SK-N-SH (cell line): ENCODE measurements at regions not wholly inside any gene's neighbourhood (a gene's known extent, or its start where the extent isn't known, plus 50 kb on each side); places are given as distances from the start of the nearest gene placed in this dataset.

Experiments used
- CTCF ChIA-PET: fragments of 300-600, 350-600 bp; formaldehyde crosslinking; extraction: SDS; loops from one replicate; lab custom pipeline; 2021; lab: Yijun Ruan, JAX
- POLR2A ChIA-PET: fragments of 350-600 bp; sonication (Branson Sonifier 250); formaldehyde crosslinking; extraction: SDS; loops from one replicate; lab custom pipeline; 2020; ENCODE audit warnings: antibody characterized with exemption, inconsistent platforms; lab: Yijun Ruan, JAX
- DNase-seq: peaks from one replicate; pipeline ENCODE4 v3.0.0; 2012
- H2AFZ ChIP-seq: fragments of 200-600 bp; sonication (generic); 2 replicates; pipeline ENCODE4 v1.8.1; 2016; ENCODE audit warnings: antibody characterized with exemption, mild to moderate bottlenecking, low read depth
- H3F3A ChIP-seq: fragments of 200-600 bp; sonication (generic); replicated peaks from 2 replicates; pipeline ENCODE3; 2016; ENCODE audit warnings: antibody characterized with exemption, mild to moderate bottlenecking; ENCODE audit not compliant: insufficient read depth
- H3K27ac ChIP-seq, 2 experiments: fragments of 200-500 bp in 1 of 2; fragments of 200-600 bp in 1 of 2; sonication (Bioruptor generic) in 1 of 2; sonication (generic), shearing (Covaris generic) in 1 of 2; 2 replicates each; pipeline versions ENCODE4 v1.5.1 to v1.6.1; 2014 to 2016; ENCODE audit warnings: low read depth in 2 of 2, inconsistent platforms in 1 of 2, low read length in 1 of 2, mild to moderate bottlenecking in 1 of 2, mixed read lengths in 1 of 2
- H3K27me3 ChIP-seq: fragments of 200-600 bp; sonication (generic), shearing (Covaris generic); 2 replicates; pipeline ENCODE4 v1.6.1; 2016; ENCODE audit warnings: mixed run types; ENCODE audit not compliant: insufficient read depth
- H3K36me3 ChIP-seq, 2 experiments: fragments of 200-500 bp in 1 of 2; fragments of 200-600 bp in 1 of 2; sonication (Bioruptor generic) in 1 of 2; sonication (generic) in 1 of 2; replicated peaks in 1 of 2; 2 replicates each; pipeline versions ENCODE3 to v1.5.1; 2014 to 2016; ENCODE audit warnings: low read length in 1 of 2, mild to moderate bottlenecking in 1 of 2; ENCODE audit not compliant: insufficient read depth in 2 of 2, control insufficient read depth in 1 of 2
- H3K4me1 ChIP-seq, 2 experiments: fragments of 200-500 bp in 1 of 2; fragments of 200-600 bp in 1 of 2; sonication (Bioruptor generic) in 1 of 2; sonication (generic), shearing (Covaris generic) in 1 of 2; 2 replicates each; pipeline versions ENCODE4 v1.5.1 to v1.6.1; 2014 to 2016; ENCODE audit warnings: low read depth in 1 of 2, low read length in 1 of 2, mixed run types in 1 of 2; ENCODE audit not compliant: insufficient read depth in 2 of 2, control insufficient read depth in 1 of 2
- H3K4me2 ChIP-seq: fragments of 200-600 bp; sonication (generic), shearing (Covaris generic); 2 replicates; pipeline ENCODE4 v1.6.1; 2017; ENCODE audit warnings: mixed run types
- H3K4me3 ChIP-seq, 2 experiments: fragments of 200-500 bp in 1 of 2; fragments of 200-600 bp in 1 of 2; sonication (Bioruptor generic) in 1 of 2; sonication (generic), shearing (Covaris generic) in 1 of 2; 2 replicates each; pipeline versions ENCODE4 v1.5.1 to v1.8.1; 2014 to 2016; ENCODE audit warnings: low read depth in 2 of 2, inconsistent platforms in 1 of 2, low read length in 1 of 2, mild to moderate bottlenecking in 1 of 2, mixed read lengths in 1 of 2, moderate library complexity in 1 of 2
- H3K79me2 ChIP-seq: fragments of 200-600 bp; sonication (generic); 2 replicates; pipeline ENCODE4 v1.8.1; 2017; ENCODE audit warnings: mild to moderate bottlenecking; ENCODE audit not compliant: insufficient read depth
- H3K9ac ChIP-seq: fragments of 200-600 bp; sonication (generic); 2 replicates; pipeline ENCODE4 v1.6.1; 2017; ENCODE audit warnings: mixed run types
- H3K9me2 ChIP-seq: fragments of 200-600 bp; sonication (generic); 2 replicates; pipeline ENCODE4 v1.6.1; 2017; ENCODE audit warnings: mixed run types
- H3K9me3 ChIP-seq: fragments of 200-600 bp; sonication (generic); 2 replicates; pipeline ENCODE4 v1.6.1; 2017; ENCODE audit warnings: mixed run types, mild to moderate bottlenecking, moderate library complexity
- H4K20me1 ChIP-seq: fragments of 200-600 bp; sonication (generic); 2 replicates; pipeline ENCODE4 v1.6.1; 2017; ENCODE audit warnings: mild to moderate bottlenecking, mixed run types; ENCODE audit not compliant: insufficient read depth
- CTCF ChIP-seq: fragments of 200-600 bp; sonication (generic); IDR thresholded peaks from 2 replicates; pipeline ENCODE4 v1.6.1; 2017; ENCODE audit warnings: antibody characterized with exemption, mild to moderate bottlenecking, moderate library complexity
- ELF1 ChIP-seq: IDR thresholded peaks from 2 replicates; pipeline ENCODE4 v1.4.0; 2012
- EP300 ChIP-seq, 2 experiments: IDR thresholded peaks; 2 replicates each; pipeline versions ENCODE4 v1.4.0 to v1.6.1; 2012; ENCODE audit warnings: borderline replicate concordance in 1 of 2, low read depth in 1 of 2, low read length in 1 of 2
- FOXM1 ChIP-seq: IDR thresholded peaks from 2 replicates; pipeline ENCODE4 v1.4.0; 2012; ENCODE audit warnings: low read depth, mild to moderate bottlenecking
- JUND ChIP-seq: IDR thresholded peaks from 2 replicates; pipeline ENCODE4 v1.4.0; 2012
- MXI1 ChIP-seq: IDR thresholded peaks from 2 replicates; pipeline ENCODE4 v1.6.1; 2012; ENCODE audit warnings: mild to moderate bottlenecking, low read depth, low read length, improper control_type of control experiment
- NFIC ChIP-seq: IDR thresholded peaks from 2 replicates; pipeline ENCODE4 v1.4.0; 2012; ENCODE audit warnings: borderline replicate concordance
- RCOR1 ChIP-seq: fragments of 150-350 bp; IDR thresholded peaks from 2 replicates; pipeline ENCODE4 v1.6.1; 2017; ENCODE audit warnings: antibody characterized with exemption, low read length
- RFX5 ChIP-seq: IDR thresholded peaks from 2 replicates; pipeline ENCODE4 v1.6.1; 2012; ENCODE audit warnings: mild to moderate bottlenecking, improper control_type of control experiment, low read length
- RXRA ChIP-seq: IDR thresholded peaks from 2 replicates; pipeline ENCODE4 v1.4.0; 2012; ENCODE audit warnings: low read depth, mild to moderate bottlenecking, borderline replicate concordance
- TEAD4 ChIP-seq: IDR thresholded peaks from 2 replicates; pipeline ENCODE4 v1.4.0; 2012; ENCODE audit warnings: mild to moderate bottlenecking, borderline replicate concordance; ENCODE audit not compliant: insufficient read depth
- YY1 ChIP-seq: IDR thresholded peaks from 2 replicates; pipeline ENCODE4 v1.4.0; 2012; ENCODE audit warnings: low read depth, mild to moderate bottlenecking
- WGBS: methylation state at CpG from one replicate; pipeline ENCODE4 v1.1.6; 2017; ENCODE audit warnings: low lambda C conversion rate; 5-methylcytosine and 5-hydroxymethylcytosine counted together
- TF ChIP-seq, protein P1 (sequence below): fragments of 150-350 bp; IDR thresholded peaks from 2 replicates; pipeline ENCODE4 v1.6.1; 2017; ENCODE audit warnings: antibody characterized with exemption, low read length, low read depth, borderline replicate concordance
- TF ChIP-seq, protein P2 (sequence below): IDR thresholded peaks from 2 replicates; pipeline ENCODE4 v1.4.0; 2012; ENCODE audit warnings: low read depth
- TF ChIP-seq, protein P3 (sequence below): IDR thresholded peaks from 2 replicates; pipeline ENCODE4 v1.6.1; 2012; ENCODE audit warnings: mild to moderate bottlenecking, low read depth, low read length, moderate library complexity
- TF ChIP-seq, protein P4 (sequence below): fragments of 150-350 bp; IDR thresholded peaks from 2 replicates; pipeline ENCODE4 v1.6.1; 2016; ENCODE audit warnings: mild to moderate bottlenecking, low read depth, low read length

- POLR2A ChIA-PET: no interaction called here
- Histone ChIP-seq H3K27ac (no peak overlapping the region), H3K4me2 (no peak overlapping the region), H4K20me1 (no peaks in the 10 kb centered on the region), H3K36me3 (no peaks in the 10 kb centered on the region), H3K4me3 (no peak overlapping the region), H3K9me3 (no peaks in the 10 kb centered on the region), H3K9me2 (no peaks in the 10 kb centered on the region), H2AFZ (no peak overlapping the region), H3F3A (no peaks in the 10 kb centered on the region), H3K79me2 (no peaks in the 10 kb centered on the region), H3K9ac (no peak overlapping the region), H3K4me1 (peaks cover 0 to 12% of the 10 kb centered on the region in 2 experiments; a peak in 1 of 4 replicates), H3K27me3 (no peaks in the 10 kb centered on the region)
- 83% methylated on average over 9 of the region's 9 CpGs for WGBS
- DNase-seq: no peak
- CTCF ChIA-PET: interaction anchor here (0.6 to 2.3 kb wide), 10 partner anchors 7 to 452 kb away, joined by 3 to 11 read pairs (median 6); no protein-coding TSS in a partner anchor
- TF ChIP-seq JUND: no peak
- TF ChIP-seq TEAD4: no peak
- TF ChIP-seq NFIC: no peak
- TF ChIP-seq, protein P1, sequence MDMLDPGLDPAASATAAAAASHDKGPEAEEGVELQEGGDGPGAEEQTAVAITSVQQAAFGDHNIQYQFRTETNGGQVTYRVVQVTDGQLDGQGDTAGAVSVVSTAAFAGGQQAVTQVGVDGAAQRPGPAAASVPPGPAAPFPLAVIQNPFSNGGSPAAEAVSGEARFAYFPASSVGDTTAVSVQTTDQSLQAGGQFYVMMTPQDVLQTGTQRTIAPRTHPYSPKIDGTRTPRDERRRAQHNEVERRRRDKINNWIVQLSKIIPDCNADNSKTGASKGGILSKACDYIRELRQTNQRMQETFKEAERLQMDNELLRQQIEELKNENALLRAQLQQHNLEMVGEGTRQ: no peak
- TF ChIP-seq, protein P2, sequence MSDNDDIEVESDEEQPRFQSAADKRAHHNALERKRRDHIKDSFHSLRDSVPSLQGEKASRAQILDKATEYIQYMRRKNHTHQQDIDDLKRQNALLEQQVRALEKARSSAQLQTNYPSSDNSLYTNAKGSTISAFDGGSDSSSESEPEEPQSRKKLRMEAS: no peak
- no peak for TF ChIP-seq EP300 (IDR thresholded peaks at IDR 0.05; ENCODE audit: borderline replicate concordance in 1 of 2, low read depth in 1 of 2, low read length in 1 of 2)
- TF ChIP-seq, protein P3, sequence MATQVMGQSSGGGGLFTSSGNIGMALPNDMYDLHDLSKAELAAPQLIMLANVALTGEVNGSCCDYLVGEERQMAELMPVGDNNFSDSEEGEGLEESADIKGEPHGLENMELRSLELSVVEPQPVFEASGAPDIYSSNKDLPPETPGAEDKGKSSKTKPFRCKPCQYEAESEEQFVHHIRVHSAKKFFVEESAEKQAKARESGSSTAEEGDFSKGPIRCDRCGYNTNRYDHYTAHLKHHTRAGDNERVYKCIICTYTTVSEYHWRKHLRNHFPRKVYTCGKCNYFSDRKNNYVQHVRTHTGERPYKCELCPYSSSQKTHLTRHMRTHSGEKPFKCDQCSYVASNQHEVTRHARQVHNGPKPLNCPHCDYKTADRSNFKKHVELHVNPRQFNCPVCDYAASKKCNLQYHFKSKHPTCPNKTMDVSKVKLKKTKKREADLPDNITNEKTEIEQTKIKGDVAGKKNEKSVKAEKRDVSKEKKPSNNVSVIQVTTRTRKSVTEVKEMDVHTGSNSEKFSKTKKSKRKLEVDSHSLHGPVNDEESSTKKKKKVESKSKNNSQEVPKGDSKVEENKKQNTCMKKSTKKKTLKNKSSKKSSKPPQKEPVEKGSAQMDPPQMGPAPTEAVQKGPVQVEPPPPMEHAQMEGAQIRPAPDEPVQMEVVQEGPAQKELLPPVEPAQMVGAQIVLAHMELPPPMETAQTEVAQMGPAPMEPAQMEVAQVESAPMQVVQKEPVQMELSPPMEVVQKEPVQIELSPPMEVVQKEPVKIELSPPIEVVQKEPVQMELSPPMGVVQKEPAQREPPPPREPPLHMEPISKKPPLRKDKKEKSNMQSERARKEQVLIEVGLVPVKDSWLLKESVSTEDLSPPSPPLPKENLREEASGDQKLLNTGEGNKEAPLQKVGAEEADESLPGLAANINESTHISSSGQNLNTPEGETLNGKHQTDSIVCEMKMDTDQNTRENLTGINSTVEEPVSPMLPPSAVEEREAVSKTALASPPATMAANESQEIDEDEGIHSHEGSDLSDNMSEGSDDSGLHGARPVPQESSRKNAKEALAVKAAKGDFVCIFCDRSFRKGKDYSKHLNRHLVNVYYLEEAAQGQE: no peak
- TF ChIP-seq YY1: no peak
- no peak for TF ChIP-seq RXRA
- TF ChIP-seq, protein P4, sequence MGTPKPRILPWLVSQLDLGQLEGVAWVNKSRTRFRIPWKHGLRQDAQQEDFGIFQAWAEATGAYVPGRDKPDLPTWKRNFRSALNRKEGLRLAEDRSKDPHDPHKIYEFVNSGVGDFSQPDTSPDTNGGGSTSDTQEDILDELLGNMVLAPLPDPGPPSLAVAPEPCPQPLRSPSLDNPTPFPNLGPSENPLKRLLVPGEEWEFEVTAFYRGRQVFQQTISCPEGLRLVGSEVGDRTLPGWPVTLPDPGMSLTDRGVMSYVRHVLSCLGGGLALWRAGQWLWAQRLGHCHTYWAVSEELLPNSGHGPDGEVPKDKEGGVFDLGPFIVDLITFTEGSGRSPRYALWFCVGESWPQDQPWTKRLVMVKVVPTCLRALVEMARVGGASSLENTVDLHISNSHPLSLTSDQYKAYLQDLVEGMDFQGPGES: no peak
- no peak for TF ChIP-seq FOXM1
- no peak for TF ChIP-seq RCOR1
- TF ChIP-seq CTCF: no peak
- no peak for TF ChIP-seq RFX5
- no peak for TF ChIP-seq MXI1
- TF ChIP-seq ELF1: no peak
Measured at GRCh38 chr2:43031471-43032212, 194.8 kb downstream of the ZFP36L2 start.
